ENCODE measurements at regions not wholly inside any gene's neighbourhood (a gene's known extent, or its start where the extent isn't known, plus 50 kb on each side); places are given as distances from the start of the nearest gene placed in this dataset.

DNA sequence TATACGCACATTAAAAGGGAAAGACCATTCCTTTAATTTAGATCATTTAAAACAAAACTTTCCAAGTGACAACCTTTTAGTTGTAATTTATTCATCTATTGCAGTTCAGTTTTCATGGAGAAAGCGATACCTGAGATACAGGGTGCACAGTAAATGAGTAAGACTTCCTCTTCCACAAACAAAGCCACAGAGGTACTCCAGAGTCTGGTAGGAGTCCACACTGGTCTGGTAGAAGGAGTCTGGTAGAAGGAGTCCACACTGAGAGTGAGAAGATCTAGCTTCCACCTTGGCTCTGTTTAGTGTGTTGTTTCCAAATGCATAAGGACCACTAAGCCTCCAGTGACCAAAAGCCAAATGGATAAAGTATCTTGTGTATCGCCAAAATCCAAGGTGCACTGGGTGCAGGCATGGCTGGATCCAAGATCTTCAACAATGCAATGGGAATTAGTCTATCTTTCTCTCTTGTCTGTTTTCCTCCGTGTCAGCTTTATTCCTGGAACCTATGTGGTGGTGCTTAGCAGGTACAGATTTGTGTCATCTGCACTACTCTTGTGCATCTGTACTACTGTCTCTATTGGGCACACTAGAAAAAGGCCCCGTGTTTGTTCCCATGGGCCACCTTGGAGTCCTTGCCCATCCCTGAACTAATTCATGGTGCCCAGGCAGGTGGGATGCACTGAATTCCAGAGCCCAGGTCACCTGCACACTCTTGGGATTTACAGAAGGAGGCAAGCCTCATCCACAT is 331.1 kb downstream of the BCL11B start:
- no peak for DNase-seq (ENCODE audit: low read depth)
- TF ChIP-seq, protein P1, sequence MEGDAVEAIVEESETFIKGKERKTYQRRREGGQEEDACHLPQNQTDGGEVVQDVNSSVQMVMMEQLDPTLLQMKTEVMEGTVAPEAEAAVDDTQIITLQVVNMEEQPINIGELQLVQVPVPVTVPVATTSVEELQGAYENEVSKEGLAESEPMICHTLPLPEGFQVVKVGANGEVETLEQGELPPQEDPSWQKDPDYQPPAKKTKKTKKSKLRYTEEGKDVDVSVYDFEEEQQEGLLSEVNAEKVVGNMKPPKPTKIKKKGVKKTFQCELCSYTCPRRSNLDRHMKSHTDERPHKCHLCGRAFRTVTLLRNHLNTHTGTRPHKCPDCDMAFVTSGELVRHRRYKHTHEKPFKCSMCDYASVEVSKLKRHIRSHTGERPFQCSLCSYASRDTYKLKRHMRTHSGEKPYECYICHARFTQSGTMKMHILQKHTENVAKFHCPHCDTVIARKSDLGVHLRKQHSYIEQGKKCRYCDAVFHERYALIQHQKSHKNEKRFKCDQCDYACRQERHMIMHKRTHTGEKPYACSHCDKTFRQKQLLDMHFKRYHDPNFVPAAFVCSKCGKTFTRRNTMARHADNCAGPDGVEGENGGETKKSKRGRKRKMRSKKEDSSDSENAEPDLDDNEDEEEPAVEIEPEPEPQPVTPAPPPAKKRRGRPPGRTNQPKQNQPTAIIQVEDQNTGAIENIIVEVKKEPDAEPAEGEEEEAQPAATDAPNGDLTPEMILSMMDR (IDR thresholded peaks at IDR 0.05; ENCODE audit: low read depth, low read length, missing control alignments) = no peak
- H3K4me3 ChIP-seq (ENCODE audit: low read depth, low read length) = no peak overlapping the region
- in situ Hi-C loops (cut with HindIII; ENCODE audit: low sequenced_read_pairs) = no loop called here

DNA sequence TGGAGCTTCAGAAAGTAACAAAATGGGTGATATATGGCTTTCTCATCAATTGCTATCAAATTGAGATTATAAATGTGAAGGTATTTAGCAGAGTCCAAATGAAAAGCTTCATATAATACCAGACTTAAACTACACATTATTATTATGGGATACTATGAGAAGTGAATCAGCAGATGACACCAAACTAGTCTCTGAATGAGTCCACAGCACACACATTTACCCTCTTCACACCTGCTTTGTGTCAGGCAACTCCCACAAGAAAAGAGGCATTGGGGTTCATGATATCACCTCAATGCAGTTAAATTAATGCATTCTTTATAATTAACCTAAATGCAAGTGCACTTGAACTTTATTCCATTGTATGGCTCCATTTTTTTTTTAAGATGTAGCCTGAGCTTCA is 330.5 kb downstream of the BCL11B start:
- H3K4me3 ChIP-seq (ENCODE audit: low read depth, low read length) = no peak overlapping the region
- no peak for DNase-seq (ENCODE audit: low read depth)
- in situ Hi-C loops (cut with HindIII; ENCODE audit: low sequenced_read_pairs) = no loop called here
- TF ChIP-seq, protein P1 (IDR thresholded peaks at IDR 0.05; ENCODE audit: low read depth, low read length, missing control alignments) = no peak

DNA sequence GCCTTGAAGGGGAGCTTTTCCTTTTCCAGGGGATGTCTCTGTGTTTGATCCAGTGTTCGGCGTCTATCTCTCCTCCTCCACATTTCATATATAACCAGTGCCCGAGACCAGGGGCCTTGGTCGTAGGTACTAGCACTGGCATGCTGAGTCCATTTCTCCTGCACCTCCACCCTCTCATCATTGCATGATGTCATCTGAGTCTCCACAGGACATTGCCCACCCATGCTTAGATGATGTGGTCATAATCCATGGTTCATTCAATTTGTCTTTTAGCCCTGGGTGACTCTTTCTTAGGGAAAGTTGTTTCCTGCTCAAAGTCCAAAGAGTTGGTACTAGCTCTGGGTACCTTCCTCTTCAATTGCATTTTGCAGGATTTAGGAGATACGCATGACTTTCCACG is 328.1 kb downstream of the BCL11B start:
- no peak overlapping the region for H3K4me3 ChIP-seq (ENCODE audit: low read depth, low read length)
- in situ Hi-C loops (cut with HindIII; ENCODE audit: low sequenced_read_pairs) = no loop called here
- TF ChIP-seq, protein P1 (IDR thresholded peaks at IDR 0.05; ENCODE audit: low read depth, low read length, missing control alignments) = no peak
- no peak for DNase-seq (ENCODE audit: low read depth)

DNA sequence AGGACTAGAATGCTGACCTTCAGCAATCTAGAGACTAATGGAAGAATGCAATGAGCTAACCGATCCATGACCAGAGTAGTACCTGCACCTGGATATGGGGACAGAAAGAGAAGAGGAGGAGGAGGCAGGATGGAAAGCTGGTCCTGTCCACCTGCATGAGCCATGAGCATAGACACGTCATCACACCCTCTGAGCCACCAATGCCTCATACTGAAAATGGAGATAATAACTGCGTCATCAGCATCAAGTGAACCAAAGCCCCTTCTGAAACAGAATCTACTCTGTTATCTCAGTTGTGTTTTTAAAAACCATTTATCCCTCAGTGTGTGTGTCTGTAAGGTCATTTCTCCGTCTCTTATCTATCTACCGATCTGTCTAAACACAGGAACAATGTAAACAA is 327.0 kb downstream of the BCL11B start:
- in situ Hi-C loops (cut with HindIII; ENCODE audit: low sequenced_read_pairs) = no loop called here
- TF ChIP-seq, protein P1 (IDR thresholded peaks at IDR 0.05; ENCODE audit: low read depth, low read length, missing control alignments) = no peak
- no peak for DNase-seq (ENCODE audit: low read depth)
- H3K4me3 ChIP-seq (ENCODE audit: low read depth, low read length) = no peak overlapping the region

DNA sequence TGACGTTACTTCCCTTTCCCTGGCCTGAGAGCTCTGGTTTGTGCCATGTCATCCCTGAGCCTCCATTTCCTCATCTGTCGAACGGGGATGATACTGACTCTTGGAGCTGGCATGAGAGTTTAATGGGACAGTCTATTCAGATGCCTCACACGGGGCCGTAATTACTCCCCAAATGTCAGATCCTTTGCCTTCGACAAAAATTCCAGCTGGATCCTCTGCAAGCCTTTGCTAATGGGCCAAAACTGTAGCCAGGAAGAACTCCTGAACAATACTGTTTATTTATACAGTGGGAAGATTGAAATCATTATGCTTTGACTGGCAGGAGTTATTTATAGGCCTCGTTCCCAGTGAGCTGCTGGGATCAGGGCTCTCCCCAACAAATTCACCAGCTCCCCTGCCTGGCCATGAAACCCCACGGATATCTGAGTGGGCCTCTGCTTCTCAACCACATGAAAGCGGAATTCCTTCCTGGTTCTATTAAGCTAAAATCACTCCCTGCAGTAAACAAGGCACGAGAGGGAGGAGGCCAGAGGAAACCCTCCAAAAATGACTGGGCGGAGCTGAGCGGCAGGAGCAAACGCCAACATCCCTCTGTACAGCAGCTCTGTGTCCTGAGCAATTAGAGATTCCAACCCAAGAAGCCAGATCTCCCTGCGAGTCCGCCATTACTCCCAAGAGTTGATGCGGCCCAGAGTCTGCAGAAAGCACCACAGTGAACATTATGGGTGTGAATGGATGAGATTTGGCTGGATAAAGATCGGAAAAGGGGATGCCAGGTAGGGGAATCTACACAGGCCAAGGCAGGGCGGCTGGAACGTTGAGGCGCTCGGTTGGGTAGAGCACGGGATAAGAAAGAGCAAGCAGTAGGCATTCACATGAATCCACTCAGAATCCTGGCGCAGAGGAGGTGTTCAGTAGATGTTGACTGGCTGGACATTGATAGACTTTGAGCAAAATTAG is 326.1 kb downstream of the BCL11B start:
- TF ChIP-seq, protein P1 (IDR thresholded peaks at IDR 0.05; ENCODE audit: low read depth, low read length, missing control alignments) = no peak
- in situ Hi-C loops (cut with HindIII; ENCODE audit: low sequenced_read_pairs) = no loop called here
- DNase-seq (ENCODE audit: low read depth) = no peak
- no peak overlapping the region for H3K4me3 ChIP-seq (ENCODE audit: low read depth, low read length)

DNA sequence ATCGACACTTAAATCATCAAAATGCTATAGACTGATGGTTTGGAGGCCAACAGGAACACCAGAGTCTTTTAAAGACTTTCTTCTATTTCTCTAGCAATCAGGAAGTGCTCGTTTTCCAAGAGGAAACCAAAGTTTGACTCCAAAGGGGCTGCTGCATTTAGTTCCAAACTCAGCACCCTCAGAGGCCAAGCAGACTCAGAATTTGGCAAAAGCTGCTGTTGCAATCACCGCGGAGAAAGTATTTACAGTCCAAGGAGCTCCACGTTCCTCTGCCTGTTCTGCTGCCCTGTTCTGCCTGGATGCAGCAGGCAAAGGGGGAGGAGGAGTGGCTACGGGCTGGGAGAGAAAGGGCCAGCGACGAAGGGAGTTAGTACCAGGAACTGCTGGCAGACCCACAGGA is 325.1 kb downstream of the BCL11B start:
- no peak overlapping the region for H3K4me3 ChIP-seq (ENCODE audit: low read depth, low read length)
- TF ChIP-seq, protein P1 (IDR thresholded peaks at IDR 0.05; ENCODE audit: low read depth, low read length, missing control alignments) = no peak
- DNase-seq (ENCODE audit: low read depth) = peak; percentile 22
- in situ Hi-C loops (cut with HindIII; ENCODE audit: low sequenced_read_pairs) = no loop called here
